Germinal center (tissue), 1 donor: ENCODE measurements at regions not wholly inside any gene's neighbourhood (a gene's known extent, or its start where the extent isn't known, plus 50 kb on each side); places are given as distances from the start of the nearest gene placed in this dataset.
"Not testable (repeated sequence)": the region's sequence is repeated elsewhere in the genome, so short reads cannot be mapped to it uniquely, and the experiment has no call there.

ENCODE experiments used
- DNase-seq: peaks from one replicate; pipeline ENCODE4 v3.0.0; 2012; ENCODE audit warnings: mixed read lengths, low spot score

DNA sequence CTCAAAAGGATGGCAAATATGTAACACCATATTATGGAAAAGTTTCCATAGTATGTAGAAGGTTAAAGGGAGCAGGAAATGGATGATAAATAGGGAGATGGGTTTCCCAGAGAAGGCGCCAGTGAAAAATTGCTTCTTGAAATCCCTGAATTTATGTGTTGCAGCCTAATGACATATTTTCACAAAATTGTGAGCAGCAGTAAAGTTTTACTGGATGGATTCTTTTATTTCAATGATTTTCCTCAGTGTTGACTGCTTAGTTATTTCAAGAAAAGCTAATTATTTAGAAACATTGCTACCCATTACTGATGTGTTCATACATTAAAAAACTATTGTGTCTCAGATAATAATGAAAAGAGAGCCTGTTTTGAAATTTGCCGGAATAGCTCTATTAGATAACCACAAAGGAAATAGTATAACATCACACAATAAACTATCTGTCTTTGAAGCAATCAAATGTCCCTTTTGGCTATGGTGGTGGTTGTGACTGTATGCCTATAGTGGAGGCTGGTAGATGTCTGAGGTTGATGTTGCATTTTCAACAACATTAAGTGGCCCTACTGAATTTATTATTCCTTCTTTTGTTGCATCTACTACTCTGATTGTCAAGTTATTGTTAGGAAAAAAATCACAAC lies 169.9 kb upstream of the HAND2 start:
- no peak for DNase-seq

GRCh38 chr4:173698557-173699262 lies 168.7 kb upstream of the HAND2 start:
- DNase-seq = no peak

- no peak for DNase-seq
Measured at GRCh38 chr4:173697840-173698239, 167.8 kb upstream of the HAND2 start.

DNA sequence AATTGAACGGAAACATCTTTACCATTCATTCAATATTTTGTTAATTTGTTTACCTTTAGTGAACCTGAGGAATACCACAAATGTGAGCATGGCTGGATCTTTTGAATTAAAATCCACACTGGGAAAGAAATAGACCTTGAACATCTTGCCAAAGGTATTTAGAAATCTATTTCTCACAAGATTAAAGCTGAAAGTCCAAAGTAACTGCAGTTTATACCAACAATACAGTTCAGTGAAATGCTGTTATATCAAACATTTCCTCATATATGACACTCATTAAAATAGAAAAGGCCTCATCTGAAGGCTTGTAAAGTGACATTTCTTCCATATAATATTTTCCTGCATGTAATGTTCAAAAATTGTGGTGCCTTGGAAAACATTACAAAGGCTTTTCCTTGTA lies 166.5 kb upstream of the HAND2 start:
- no peak for DNase-seq

- DNase-seq = no peak
Measured at GRCh38 chr4:173696011-173696410, 166.0 kb upstream of the HAND2 start.

- DNase-seq = no peak
Measured at GRCh38 chr4:173685831-173686210, 155.8 kb upstream of the HAND2 start.

- no peak for DNase-seq
Measured at GRCh38 chr4:173685165-173685830, 155.3 kb upstream of the HAND2 start.

DNA sequence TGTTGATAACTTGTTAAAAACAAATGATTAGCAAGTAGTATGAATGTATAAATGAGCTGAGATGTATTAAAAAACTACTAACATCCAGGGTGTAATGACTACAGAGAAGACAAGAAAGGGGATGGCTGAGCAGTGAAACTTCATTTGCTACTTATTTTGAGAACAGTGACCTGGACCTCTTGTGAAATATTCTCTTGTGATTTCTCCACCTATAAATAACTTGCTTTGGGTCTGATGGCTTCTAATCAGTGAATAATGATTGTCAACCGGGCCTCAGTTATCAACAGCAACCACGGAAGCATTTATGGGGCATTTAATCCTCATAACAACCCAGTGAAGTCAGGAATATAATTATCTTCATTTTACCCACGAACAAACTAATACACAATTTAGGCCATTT lies 154.2 kb upstream of the HAND2 start:
- no peak for DNase-seq

DNA sequence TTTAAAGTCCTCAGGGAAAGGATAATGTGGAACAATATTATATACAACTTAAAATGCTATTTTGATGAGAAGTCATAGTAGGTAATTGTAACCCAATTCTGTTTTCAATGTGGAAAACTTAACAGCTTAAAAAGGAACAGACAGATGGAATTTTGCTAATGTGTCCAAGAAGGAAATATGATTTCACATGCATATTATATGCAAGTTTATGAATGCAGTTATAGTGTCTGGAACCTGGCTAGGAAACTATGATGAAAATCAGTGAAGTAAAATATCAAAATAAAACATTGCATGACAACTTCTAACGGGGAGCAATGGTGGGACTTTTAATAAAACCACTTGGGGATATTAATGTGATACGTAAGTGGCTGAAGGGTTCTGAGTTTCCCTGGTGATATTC lies 152.6 kb upstream of the HAND2 start:
- no peak for DNase-seq

DNA sequence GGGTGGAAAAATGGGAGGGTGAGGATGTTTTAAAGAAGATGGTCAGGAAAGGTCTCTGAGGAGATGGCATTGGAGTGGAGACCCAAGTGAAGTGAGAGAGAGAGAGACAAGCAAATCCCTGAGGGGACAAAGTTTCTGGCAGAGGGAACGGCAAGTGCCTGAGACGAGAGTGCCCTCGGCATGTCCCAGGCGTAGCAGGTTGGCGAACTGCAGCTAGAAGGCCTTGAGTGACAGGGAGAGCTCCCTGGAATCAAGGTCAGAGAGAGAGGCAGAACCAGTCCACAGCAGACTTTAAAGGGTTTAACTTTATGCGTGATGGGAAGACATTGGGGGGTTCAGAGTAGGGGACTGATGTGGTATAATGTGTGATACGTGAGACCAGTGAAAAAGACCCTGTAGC lies 150.2 kb upstream of the HAND2 start:
- no peak for DNase-seq

GRCh38 chr4:173675446-173675845 lies 145.4 kb upstream of the HAND2 start:
- no peak for DNase-seq

DNA sequence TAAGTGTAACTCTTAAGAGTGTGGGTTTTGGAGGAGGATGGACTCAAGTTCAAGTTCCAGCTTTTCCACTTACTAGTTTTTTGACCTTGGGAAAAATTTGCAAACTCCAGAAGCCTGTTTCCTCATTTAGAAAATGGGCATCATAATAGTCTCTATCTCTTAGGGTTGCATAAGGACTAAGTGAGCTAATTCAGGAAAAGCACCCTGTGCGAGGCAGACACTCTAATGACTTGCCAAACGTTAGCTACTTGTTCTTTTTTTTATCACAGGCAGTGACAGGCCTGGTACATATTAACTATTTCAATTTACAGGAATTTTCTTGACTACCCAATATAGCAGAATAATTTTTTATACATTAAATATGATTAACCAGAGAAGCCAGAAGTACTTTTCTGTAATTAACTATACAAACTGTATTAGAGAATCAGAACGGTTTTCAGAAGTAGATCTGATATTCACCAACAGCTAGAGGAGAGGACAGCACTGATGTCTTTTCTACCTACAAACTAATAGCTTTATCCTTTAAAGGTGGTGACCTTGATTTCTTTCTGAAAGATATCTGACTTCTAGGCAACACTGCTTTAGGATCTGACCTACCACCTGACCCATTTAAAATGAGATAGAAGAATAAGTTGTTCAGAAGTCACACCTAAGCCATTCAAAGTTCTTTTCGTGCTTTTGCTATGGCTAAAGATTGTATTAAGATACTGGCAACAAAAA lies 139.6 kb upstream of the HAND2 start:
- no peak for DNase-seq

DNA sequence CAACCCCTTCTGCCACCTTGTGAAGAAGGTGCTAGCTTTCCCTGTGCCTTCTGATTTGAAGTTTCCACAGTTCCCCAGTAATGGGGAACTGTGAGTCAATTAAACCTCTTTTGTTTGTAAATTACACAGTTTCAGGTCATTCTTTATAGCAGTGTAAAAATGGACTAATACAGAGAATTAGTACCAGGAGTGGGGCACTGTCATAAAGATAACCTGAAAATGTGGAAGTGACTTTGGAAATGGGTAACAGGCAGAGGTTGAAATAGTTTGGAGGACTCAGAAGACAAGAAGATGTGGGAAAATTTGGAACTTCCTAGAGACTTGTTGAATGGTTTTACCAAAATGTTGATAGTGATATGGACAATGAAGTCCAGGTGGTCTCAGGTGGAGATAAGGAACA lies 131.0 kb upstream of the HAND2 start:
- no peak for DNase-seq

DNA sequence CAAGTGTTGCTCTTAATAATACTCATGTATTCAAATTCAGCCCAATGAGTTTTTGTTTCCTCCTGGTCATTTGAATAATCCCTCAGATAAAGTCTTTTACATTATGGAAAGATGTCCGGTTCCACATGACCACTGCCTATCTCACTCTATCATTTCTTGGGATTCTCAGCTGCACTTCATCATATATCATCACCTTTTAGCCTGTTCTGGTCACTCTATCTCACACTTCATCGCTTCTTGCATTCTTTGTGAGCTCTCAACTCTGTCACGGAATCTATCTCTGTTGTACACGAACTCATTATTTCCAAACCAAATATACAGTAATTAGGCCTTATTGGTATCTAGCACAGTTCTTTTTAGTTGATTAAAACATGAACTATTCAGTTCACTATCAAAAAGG lies 126.9 kb upstream of the HAND2 start:
- DNase-seq = no peak

- DNase-seq = no peak
Measured at GRCh38 chr4:173652283-173652931, 122.4 kb upstream of the HAND2 start.

GRCh38 chr4:173651651-173652282 lies 121.7 kb upstream of the HAND2 start:
- DNase-seq = no peak

DNA sequence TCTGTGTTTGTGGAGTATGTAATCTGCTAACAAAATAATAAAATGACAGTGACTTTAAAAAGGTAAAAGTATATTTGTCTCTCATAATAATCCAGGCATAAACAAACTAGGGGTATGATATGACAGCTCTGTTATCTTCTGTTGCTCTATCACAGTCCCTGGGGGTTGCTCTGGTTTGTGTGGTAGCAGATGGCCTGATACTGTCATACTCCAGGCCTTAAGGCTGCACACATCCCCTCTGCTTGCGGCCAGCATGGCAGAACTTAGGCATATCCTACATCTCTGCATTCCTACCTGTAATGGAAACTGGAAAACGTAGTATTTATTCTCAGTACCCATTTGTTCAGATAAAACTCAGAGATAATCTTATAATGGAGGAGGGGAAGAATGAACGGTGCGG lies 117.9 kb upstream of the HAND2 start:
- DNase-seq = no peak

- DNase-seq = no peak
Measured at GRCh38 chr4:173642509-173642908, 112.5 kb upstream of the HAND2 start.

DNA sequence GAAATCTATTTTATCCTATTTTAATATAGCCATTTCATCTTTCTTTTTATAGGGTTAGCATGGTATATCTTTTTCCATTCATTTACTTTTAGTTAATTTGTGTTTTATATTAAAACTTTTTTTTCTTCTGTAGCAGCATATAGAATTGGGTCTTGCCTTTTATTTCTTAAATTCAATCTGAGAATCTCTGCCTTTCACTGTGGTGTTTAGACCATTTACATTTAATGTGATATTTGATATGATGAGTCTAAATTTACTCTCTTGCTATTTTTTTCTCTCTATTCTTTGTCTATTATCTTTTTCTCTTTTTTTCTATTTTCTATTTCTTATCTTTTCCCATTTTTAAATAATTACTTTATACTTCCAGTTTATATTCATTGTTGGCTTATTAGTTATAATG lies 105.4 kb upstream of the HAND2 start:
- DNase-seq = no peak

DNA sequence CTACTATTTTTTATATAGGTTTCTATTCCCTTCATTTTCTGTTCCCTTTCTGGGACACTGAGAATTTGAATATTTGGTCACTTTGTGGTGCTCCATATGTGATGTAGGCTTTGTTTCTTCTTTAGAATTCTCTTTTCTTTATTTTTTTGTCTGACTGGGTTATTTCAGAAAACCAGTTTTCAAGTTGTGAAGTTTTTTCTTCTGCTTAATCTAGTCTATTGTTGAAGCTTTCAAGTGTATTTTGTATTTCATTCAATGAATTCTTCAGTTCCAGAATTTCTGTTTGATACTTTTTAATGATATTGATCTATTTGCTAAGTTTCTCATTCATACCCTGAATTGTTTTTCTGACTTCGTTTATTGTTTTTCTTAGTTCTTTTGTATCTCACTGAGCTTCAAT lies 96.2 kb upstream of the HAND2 start:
- no peak for DNase-seq

DNA sequence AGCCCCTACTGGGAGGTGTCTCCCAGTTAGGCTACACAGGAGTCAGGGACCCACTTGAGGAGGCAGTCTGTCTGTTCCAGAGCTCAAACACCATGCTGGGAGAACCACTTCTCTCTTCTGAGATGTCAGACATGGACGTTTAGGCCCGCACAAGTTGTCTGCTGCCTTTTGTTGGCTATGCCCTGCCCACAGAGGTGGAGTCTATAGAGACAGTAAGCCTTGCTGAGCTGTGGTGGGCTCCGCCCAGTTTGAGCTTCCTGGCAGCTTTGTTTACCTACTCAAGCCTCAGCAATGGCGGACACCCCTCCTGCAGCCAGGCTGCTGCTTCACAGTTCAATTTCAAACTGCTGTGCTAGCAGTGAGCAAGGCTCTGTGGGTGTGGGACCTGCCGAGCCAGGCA lies 88.6 kb upstream of the HAND2 start:
- not testable (repeated sequence) for DNase-seq

- DNase-seq = no peak
Measured at GRCh38 chr4:173609158-173609557, 79.1 kb upstream of the HAND2 start.
